CD4-positive, alpha-beta T cell (primary cell): ENCODE measurements at regions not wholly inside any gene's neighbourhood (a gene's known extent, or its start where the extent isn't known, plus 50 kb on each side); places are given as distances from the start of the nearest gene placed in this dataset.
A peak's percentile ranks its signal among the peaks of the same experiment; 100 is the strongest.

Source experiments
- ATAC-seq: fragments of 200-7000 bp; cut with Tn5 transposase; one replicate; pipeline ENCODE4 v1.10.0; 2022; ENCODE audit warnings: mild to moderate bottlenecking; ENCODE audit not compliant: poor library complexity
- CTCF ChIA-PET: fragments of 350-600 bp; sonication (Branson Sonifier 250); formaldehyde crosslinking; loops from one replicate; lab custom pipeline; 2021; ENCODE audit warnings: antibody characterized with exemption, inconsistent platforms; lab: Charles Lee
- POLR2A ChIA-PET: fragments of 350-600 bp; sonication (Branson Sonifier 250); formaldehyde crosslinking; loops from one replicate; lab custom pipeline; 2021; ENCODE audit warnings: antibody characterized with exemption, inconsistent platforms; lab: Charles Lee
- DNase-seq, 14 experiments: peaks; one replicate each; pipeline ENCODE4 v3.0.0-alpha.2; 2013 to 2020; ENCODE audit warnings: mixed read lengths in 2 of 14
- H3K27ac ChIP-seq, 2 donors: one replicate each; pipeline versions ENCODE4 v1.5.1 to v1.7.0; 2013; ENCODE audit warnings: low read length in 2 of 2, low read depth in 1 of 2, mild to moderate bottlenecking in 1 of 2
- H3K27me3 ChIP-seq, 2 experiments: 1 replicate in 1 of 2; 2 replicates in 1 of 2; pipeline versions ENCODE4 v1.6.1 to v1.7.0; 2013; ENCODE audit warnings: low read length in 2 of 2, control low read depth in 1 of 2, mild to moderate bottlenecking in 1 of 2, moderate library complexity in 1 of 2; ENCODE audit not compliant: insufficient read depth in 2 of 2, control insufficient read depth in 1 of 2
- H3K36me3 ChIP-seq: one replicate; pipeline ENCODE4 v1.6.1; 2013; ENCODE audit warnings: low read length, control low read depth; ENCODE audit not compliant: insufficient read depth
- H3K4me1 ChIP-seq: one replicate; pipeline ENCODE4 v1.6.1; 2013; ENCODE audit warnings: low read length, control low read depth; ENCODE audit not compliant: insufficient read depth
- H3K4me3 ChIP-seq: one replicate; pipeline ENCODE4 v1.5.1; 2013; ENCODE audit warnings: mild to moderate bottlenecking, low read length, moderate library complexity
- H3K9me3 ChIP-seq, 2 experiments: 1 replicate in 1 of 2; 2 replicates in 1 of 2; pipeline versions ENCODE4 v1.6.1 to v1.7.0; 2013; ENCODE audit warnings: low read length in 2 of 2, mild to moderate bottlenecking in 2 of 2, control low read depth in 1 of 2, moderate library complexity in 1 of 2; ENCODE audit not compliant: control insufficient read depth in 1 of 2, insufficient read depth in 1 of 2
- H3K27ac Mint-ChIP-seq: one replicate; pipeline ENCODE4 v1.8.0; 2020; ENCODE audit warnings: mixed read lengths
- H3K27me3 Mint-ChIP-seq: one replicate; pipeline ENCODE4 v1.8.0; 2021; ENCODE audit warnings: mixed read lengths
- H3K36me3 Mint-ChIP-seq: one replicate; pipeline ENCODE4 v1.8.0; 2021; ENCODE audit warnings: low read depth, mixed read lengths
- H3K4me1 Mint-ChIP-seq: one replicate; pipeline ENCODE4 v1.8.0; 2021; ENCODE audit warnings: low read depth, mixed read lengths
- H3K4me3 Mint-ChIP-seq: one replicate; pipeline ENCODE4 v1.8.0; 2020; ENCODE audit warnings: mild to moderate bottlenecking, mixed read lengths
- H3K9me3 Mint-ChIP-seq: one replicate; pipeline ENCODE4 v1.8.0; 2020; ENCODE audit warnings: mixed read lengths
- CTCF ChIP-seq: fragments of 200-600 bp; IDR thresholded peaks from one replicate; pipeline ENCODE4 v1.8.0; 2022; ENCODE audit warnings: antibody characterized with exemption, mild to moderate bottlenecking
- intact Hi-C, 2 experiments: fragments of 100-400 bp; cut with DNase I in 1 of 2; cut with micrococcal nuclease in 1 of 2; formaldehyde crosslinking; loops; one replicate each; pipeline versions ENCODE4 v1.15.1 to v1.9.0; 2023 to 2025; cut with DNase I, micrococcal nuclease

- Histone ChIP-seq H3K36me3 (no peaks in the 10 kb centered on the region), H3K27ac (no peak overlapping the region), H3K4me1 (peaks cover 16% of the 10 kb centered on the region), H3K4me3 (peak overlapping the region; percentile 65), H3K27me3 (peaks cover 12 to 17% of the 10 kb centered on the region in 2 experiments), H3K9me3 (no peaks in the 10 kb centered on the region)
- DNase-seq (peak in 5 of 14 experiments; percentile 1 to 39 (median 21)), ATAC-seq (no peak)
- ChIA-PET POLR2A (interaction anchor here (0.9 to 1.6 kb wide), 2 partner anchors 11 to 20 kb away, joined by 3 read pairs; no protein-coding TSS in a partner anchor), CTCF (no interaction called here)
- H3K27me3 Mint-ChIP-seq, result peaks cover 18% of the 10 kb centered on the region
- peak overlapping the region; percentile 66 for H3K27ac Mint-ChIP-seq
- no peak for TF ChIP-seq CTCF
- intact Hi-C loops, result loop anchor here in 1 of 2 experiments (5.0 to 10.0 kb wide), 4 partner anchors 47 to 1637 kb away; partner anchors contain the start of genes PRDM10 and SNX19
- peaks cover 41% of the 10 kb centered on the region for H3K4me1 Mint-ChIP-seq
- H3K36me3 Mint-ChIP-seq, result no peaks in the 10 kb centered on the region
- no peaks in the 10 kb centered on the region for H3K9me3 Mint-ChIP-seq
- H3K4me3 Mint-ChIP-seq, result peak overlapping the region; percentile 88
These were observed 88.1 kb upstream of the ARHGAP32 start for GRCh38 chr11:129280027-129280811.

- no peaks in the 10 kb centered on the region for H3K9me3 ChIP-seq
- H3K4me3 Mint-ChIP-seq, result peak overlapping the region; percentile 88
- no peak for TF ChIP-seq CTCF
- peaks cover 41% of the 10 kb centered on the region for H3K4me1 Mint-ChIP-seq
- H3K27ac ChIP-seq, result no peak overlapping the region
- no peaks in the 10 kb centered on the region for H3K36me3 Mint-ChIP-seq
- H3K27me3 Mint-ChIP-seq, result peaks cover 18% of the 10 kb centered on the region
- intact Hi-C loops, result loop anchor here in 1 of 2 experiments (5.0 to 10.0 kb wide), 5 partner anchors 48 to 1638 kb away; partner anchors contain the start of genes NFRKB, PRDM10 and SNX19
- peak overlapping the region; percentile 65 for H3K4me3 ChIP-seq
- ATAC-seq (peak; percentile 80), DNase-seq (peak; percentile 50 to 89 (median 72))
- H3K27me3 ChIP-seq, result peaks cover 11 to 12% of the 10 kb centered on the region in 2 experiments
- ChIA-PET POLR2A (interaction anchor here (0.9 kb wide), 1 partner anchor 19 kb away, joined by 3 read pairs; no protein-coding TSS in a partner anchor), CTCF (no interaction called here)
- no peaks in the 10 kb centered on the region for H3K36me3 ChIP-seq
- no peaks in the 10 kb centered on the region for H3K9me3 Mint-ChIP-seq
- peaks cover 16% of the 10 kb centered on the region for H3K4me1 ChIP-seq
- peak overlapping the region; percentile 66 for H3K27ac Mint-ChIP-seq
These were observed 87.4 kb upstream of the ARHGAP32 start for GRCh38 chr11:129279326-129280026.

DNA sequence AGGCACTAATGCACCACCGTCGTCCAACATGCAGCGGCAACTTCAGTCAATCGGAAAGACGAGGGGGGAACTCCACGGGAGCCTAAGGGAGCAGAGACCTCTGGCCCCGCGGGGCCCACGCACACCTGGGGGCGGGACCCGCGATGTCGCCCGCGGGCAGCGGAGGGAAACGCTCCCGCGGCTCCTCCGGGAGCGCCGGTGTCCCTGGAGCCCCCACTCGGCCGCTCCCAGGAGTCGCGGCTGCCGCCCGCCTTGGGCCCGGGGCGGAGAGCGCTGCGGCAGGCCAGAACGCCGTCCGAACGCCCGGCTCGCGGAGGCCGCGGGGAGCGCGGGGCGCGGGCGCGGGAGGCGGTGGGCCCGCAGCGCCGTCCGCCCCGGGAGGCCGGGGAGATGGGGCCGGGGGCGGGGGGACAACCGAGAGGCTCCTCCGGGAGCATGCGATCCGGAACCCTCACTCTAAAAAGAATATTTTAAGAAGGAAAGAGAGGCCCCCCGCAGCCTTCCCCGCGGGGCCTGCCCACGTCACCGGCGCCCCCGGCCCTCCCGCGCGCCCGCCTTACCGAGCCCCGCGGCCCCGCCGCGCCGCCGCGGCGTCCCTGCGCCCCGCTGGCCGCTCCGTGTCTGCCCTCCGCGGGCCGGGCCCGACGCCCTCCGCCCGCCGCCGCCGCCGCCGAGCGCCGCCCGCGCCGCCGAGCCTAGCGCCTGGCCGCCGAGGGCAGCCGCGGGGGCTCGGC is 86.6 kb upstream of the ARHGAP32 start:
- no peak for TF ChIP-seq CTCF
- Histone ChIP-seq H3K4me1 (peaks cover 16% of the 10 kb centered on the region), H3K36me3 (no peaks in the 10 kb centered on the region), H3K27ac (no peak overlapping the region), H3K4me3 (peak overlapping the region; percentile 43), H3K9me3 (no peaks in the 10 kb centered on the region), H3K27me3 (peaks cover 12 to 15% of the 10 kb centered on the region in 2 experiments)
- Mint-ChIP-seq H3K9me3 (no peaks in the 10 kb centered on the region), H3K36me3 (no peaks in the 10 kb centered on the region), H3K4me1 (peaks cover 41% of the 10 kb centered on the region), H3K27me3 (peaks cover 18% of the 10 kb centered on the region), H3K4me3 (peak overlapping the region; percentile 94), H3K27ac (peak overlapping the region; percentile 71)
- ChIA-PET CTCF (no interaction called here), POLR2A (interaction anchor here (0.7 to 1.2 kb wide), 2 partner anchors 32 to 853 kb away, joined by 3 to 4 read pairs; no protein-coding TSS in a partner anchor)
- ATAC-seq, result peak; percentile 19
- peak in 6 of 14 experiments; percentile 1 to 38 (median 8) for DNase-seq
- intact Hi-C loops, result loop anchor here in 1 of 2 experiments (5.0 kb wide), 1 partner anchor 619 kb away; the partner anchor contains the start of gene NFRKB
